ENCODE measurements at regions not wholly inside any gene's neighbourhood (a gene's known extent, or its start where the extent isn't known, plus 50 kb on each side); places are given as distances from the start of the nearest gene placed in this dataset.
"Not testable (repeated sequence)": the region's sequence is repeated elsewhere in the genome, so short reads cannot be mapped to it uniquely, and the experiment has no call there.

DNA sequence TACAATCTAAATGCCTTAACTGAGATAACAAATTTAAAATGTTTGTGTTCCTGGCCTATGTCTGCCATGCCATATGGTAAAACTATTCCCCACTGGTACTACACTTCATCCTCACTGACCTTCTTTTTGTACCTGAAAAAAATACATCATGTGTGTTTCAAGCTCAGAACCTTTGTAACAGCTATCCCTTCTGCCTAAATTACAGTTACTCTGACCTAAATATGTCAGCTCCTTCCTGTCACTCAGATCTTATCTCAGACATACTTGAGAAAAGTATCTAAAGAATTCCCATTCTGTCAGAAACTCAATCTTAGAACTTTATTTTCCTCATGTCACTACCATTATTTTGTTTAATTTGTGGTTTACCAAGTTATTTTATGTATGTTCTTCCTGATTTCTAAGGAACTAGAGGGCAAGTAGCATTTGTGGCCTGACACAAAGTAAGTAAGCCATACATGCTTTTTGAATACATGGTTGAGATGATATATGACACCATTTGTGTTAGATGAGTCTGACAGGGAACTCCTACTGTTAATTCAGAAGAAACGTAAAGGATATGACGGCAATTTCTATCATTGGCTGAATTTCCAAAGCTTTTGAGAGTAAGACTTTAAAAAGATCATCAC, 456.5 kb upstream of the NDST3 start:
- no peak for DNase-seq

DNA sequence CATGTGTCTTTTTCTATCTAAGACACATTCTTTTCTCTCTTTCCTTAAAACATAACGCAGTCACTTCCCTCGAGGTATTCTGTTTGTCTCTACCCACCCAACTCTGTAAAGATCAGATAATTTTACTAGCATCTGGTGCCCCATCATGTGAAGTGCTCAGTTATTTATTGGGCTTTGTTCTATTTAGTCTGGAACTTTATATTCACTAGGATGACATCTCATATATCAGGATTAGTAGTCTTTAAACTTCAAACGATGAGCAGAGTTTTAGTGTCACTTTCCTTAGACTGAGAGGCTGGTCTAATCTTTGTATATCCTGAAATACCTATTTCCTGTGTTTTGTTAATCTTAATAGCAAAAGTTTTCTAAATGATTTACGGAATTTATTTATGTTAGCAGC, 445.5 kb upstream of the NDST3 start:
- DNase-seq: no peak

DNA sequence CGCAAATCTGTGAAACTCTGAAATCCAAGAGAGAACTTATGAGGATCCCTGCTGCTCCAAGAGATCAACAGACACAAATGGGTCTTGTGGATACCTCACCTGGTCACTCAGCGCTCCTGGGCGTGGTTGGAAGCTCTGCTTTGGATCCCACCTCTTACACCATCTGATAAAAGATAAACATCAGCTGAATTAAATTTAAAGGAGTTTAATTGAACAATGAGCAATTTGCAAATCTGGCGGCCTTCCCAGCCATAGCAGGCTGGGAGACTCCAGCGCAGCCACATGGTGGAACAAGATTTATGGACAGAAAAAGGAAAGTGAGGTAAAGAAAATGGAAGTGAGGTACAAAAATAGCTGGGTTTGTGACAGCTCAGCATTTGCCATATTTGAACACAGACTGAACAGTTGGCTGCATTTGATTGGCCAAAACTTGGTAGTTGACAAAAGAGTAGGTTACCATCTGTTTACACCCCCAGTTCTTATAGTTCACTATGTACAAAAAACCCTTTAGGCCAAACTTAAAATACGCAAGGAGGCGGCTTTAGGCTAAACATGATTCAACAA, 437.3 kb upstream of the NDST3 start:
- no peak for DNase-seq

DNA sequence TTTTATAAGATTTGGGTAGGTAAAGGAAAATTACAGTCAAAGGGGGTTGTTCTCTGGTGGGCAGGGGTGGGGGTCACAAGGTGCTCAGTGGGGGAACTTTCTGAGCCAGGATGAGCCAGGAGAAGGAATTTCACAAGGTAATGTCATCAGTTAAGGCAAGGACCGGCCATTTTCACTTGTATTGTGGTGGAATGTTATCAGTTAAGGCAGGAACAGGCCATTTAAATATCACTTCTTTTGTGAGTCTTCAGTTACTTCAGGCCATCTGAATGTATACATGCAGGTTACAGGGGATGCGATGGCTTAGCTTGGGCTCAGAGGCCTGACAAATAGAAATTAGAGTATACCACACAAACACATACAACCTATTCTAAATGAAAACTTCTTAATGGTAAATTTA, 434.9 kb upstream of the NDST3 start:
- DNase-seq: not testable (repeated sequence)

DNA sequence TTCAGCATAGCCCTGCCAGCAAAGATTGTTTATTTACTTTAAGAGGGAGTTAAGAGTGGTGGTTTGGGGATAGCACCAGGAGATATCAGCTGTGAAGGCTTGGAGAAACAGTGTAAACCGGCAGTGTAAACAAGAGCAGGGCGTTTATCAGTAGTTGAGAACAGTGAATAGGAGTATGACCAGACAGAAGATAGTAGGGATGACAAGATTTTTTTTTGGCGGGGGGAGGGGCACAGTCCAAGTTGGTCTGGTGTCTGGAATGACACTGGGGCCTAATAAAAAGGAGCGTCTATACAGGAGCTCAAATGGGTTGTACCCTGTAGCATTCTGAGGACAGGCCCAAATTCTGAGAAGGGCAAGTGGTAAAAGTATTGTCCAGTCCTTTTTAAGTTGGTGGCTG, 433.4 kb upstream of the NDST3 start:
- DNase-seq: not testable (repeated sequence)

GRCh38 chr4:117610706-117611308, 423.5 kb upstream of the NDST3 start:
- no peak for DNase-seq

DNA sequence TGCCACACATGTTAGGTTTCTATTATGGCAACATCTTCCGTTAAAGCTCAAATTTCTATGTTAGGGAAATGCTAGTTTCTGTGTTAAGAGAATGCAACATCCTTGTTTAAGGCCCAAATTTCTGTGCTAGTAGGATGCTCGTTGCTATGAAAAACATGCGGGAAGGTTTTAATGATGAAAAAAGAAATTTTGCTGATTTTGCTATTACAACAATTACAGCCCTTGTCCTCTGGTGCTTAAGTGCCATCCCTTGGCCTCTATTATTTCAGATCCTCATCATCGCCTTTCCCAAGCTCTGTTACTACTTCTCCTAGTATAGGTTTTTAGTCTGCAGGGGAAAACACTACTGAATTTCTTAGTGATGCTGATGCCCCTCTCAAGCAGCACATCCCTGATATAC, 412.6 kb upstream of the NDST3 start:
- DNase-seq: no peak

- DNase-seq: no peak
Observed at GRCh38 chr4:117623326-117623725, 411.0 kb upstream of the NDST3 start.

DNA sequence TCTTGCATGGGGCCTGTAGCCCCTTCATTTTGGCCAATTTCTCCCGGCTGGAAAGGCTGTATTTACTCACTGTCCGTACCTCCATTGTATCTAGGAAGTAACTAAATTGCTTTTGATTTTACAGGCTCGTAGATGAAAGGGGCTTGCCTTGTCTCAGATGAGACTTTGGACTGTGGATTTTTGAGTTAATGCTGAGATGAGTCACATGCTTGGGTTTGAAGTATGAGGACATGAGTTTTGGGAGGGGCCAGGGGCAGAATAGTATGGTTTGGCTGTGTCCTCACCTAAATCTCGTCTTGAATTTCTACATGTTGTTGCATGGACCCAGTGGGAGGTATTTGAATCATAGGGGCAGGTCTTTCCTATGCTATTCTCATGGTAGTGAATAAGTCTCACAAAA, 407.6 kb upstream of the NDST3 start:
- no peak for DNase-seq

- no peak for DNase-seq
Observed at GRCh38 chr4:117634716-117635115, 399.6 kb upstream of the NDST3 start.

DNA sequence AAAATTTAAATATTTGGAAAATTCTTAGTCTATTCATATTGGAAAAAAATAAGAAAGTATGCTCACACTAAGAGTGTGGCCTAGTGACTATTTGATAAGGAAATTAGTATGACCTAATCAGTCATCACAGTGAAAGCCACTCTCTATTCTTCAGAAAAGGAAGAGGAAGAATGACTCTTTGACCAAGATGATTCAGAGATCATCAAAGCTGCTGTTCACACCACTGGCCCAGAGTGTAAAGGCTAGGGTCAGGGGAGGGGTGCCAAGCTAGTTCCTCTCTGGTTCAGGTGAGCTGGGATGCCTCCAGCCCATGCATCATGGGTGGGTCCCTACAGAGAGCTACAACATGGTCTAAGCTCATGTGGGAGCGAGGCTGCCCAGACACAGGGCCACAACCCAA, 396.9 kb upstream of the NDST3 start:
- DNase-seq: no peak

- no peak for DNase-seq
Observed at GRCh38 chr4:117640836-117641235, 393.4 kb upstream of the NDST3 start.

DNA sequence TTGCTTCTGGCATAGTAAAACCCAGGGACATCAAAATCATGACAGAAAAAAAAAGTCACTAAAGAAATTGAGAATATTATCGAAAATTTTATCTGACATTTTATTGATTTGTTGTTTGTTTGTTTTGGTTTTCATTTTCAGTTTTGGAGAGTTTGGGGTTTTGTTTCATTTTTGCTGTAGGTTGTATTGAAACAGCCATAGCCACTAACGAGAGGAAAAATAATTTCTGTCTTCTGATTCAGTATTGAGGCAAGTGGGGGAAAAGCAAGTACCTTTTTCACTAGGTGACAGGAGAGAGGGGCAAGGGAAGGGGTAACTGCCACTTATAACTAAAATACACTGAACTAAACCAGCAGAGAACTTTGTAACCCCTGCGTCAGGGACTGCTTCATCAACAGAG, 392.8 kb upstream of the NDST3 start:
- DNase-seq: no peak

- no peak for DNase-seq
Observed at GRCh38 chr4:117654079-117654478, 380.2 kb upstream of the NDST3 start.

DNA sequence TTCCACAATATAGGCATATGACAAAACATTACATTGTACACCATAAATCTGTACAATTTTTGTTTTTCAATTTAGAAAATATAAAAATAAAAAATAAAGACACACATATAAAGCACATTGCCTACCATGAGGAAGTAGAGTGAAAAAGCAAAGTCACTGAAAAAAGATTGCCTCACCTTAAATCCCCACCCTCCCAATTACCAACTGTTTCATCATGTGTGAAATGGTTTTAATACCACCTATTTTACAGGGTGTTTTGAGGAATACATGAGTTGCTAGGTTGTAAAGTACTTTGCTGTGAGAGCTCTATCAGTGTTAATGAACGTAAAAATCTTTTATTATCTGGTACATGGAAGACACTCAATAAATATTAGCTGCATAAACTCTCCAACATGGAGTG, 373.6 kb upstream of the NDST3 start:
- no peak for DNase-seq

GRCh38 chr4:117661091-117662072, 372.9 kb upstream of the NDST3 start:
- no peak for DNase-seq

DNA sequence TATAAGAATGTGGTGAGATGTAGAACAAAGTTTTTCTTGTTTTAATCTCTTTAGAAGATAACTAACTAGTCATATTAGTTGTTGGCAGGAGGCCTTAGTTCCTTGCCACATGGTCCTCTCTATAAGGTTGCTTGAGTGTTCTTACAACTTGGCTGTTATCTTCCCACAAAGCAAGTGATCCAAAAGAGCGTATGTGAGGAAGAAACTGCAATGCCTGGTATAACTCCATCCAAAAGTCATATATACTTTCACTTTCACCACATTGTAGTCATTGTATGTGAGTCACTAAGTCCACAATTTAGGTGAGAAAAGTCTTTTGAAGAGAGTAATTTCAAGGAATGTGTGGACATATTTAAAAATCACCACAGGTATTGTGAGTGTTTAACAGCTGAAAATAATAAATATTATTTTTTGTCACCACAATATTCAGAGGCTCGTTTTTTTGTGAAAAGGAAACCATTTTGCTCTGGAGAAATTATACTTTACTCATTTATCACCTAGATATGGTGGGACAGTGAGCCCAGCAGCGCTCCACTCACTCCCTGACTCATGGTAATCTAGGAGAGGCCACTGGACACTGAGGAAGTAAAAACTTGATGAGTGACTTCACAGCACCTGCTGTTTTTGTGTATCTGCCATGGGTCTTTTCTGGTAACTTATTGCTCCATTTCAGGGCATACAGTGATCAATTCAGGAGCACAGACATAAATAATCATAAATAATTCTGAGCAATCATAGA, 369.4 kb upstream of the NDST3 start:
- DNase-seq: no peak

GRCh38 chr4:117676153-117676552, 358.1 kb upstream of the NDST3 start:
- DNase-seq: no peak

DNA sequence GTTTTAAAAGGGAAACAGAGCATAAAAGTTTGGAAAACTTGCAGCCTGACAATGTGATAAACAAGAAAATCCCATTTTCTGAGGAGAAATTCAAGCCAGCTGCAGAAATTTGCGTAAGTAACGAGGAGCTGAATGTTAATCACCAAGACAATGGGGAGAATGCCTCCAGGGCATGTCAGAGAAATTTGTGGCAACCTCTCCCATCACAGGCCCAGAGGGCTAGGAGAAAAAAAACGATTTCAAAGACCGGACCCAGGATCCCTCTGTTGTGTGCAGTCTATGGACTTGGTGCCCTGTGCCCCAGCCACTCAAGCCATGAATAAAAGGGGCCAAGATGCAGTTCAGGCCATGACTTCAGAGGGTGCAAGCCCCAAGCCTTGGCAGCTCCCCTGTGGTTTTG, 355.4 kb upstream of the NDST3 start:
- DNase-seq: no peak

DNA sequence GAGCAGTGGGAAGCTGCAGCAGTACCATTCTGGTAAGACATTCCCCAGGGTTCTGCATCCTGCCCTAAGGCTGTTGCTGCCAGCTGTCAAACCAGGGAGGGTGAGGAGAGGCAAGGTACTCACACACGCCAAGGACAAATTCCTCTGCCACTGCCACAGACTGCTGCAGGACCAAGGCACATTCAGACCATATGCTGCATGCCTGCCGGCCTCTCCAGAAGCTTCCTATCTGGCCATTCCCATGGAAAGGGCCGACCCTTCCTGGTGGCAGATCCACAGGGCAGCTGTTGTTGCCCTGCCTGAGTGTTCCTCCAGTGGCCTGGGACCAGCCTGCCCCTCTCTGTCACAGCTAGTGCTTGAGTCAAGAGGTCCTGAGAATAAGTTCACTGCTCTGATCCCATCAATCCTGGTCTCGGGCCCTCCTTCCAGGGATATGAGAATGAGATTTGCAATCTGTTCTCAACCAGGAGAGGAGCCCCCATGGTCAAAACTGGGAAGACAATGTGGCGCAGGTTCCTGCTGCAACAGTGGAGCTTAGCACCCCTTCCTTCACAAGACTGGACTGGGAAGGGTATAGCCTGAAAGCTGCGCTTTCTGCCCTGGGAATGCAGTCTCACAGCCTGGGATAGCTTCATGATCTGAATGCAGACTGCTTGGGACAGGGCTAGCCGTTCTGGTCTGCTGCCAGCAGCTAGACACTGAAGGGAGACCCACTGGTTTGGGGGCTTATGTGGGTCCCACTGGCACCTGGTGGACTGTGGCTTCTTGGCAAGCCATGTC, 342.5 kb upstream of the NDST3 start:
- no peak for DNase-seq

- no peak for DNase-seq
Observed at GRCh38 chr4:117692538-117692937, 341.7 kb upstream of the NDST3 start.

DNA sequence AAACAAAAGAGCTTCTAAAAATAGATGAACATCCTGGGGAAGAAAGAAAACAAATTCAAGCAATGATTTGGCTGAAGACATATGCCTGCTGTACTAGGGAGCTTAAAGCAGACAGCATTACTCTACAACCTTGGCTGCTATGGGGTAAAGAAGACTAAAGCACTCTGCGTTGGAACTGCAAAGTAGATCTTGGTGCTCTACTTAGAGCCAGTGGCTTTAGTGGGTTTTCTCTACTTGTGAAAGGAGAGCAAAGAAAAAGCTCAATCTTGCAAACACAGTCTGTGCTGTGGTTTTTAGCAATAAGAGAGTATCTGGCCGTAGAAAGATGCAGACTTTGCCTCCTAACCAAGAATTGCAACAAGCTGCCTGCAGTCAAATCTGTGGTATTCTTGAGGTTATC, 334.7 kb upstream of the NDST3 start:
- no peak for DNase-seq
